ENCODE measurements at regions not wholly inside any gene's neighbourhood (a gene's known extent, or its start where the extent isn't known, plus 50 kb on each side); places are given as distances from the start of the nearest gene placed in this dataset.

DNA sequence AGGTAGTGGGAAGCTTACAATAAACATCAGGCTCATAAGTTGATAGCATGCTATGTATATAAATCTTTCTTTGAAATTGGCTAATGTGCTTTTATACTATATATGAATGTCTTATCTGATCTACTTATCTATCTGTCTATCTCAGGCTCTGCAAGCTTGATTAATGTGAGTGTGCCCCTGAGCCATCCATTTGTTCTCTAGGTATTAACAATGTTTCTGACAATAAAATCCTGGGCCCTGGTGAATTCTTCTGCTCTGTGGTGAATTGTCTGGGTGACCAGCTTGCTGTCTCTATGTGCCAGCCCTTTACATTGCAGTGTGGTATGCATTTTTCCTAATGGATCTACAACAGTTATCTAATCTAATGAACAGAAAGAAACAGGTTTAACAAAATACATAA lies 295.9 kb downstream of the HRH4 start:
- TF ChIP-seq, protein P1, sequence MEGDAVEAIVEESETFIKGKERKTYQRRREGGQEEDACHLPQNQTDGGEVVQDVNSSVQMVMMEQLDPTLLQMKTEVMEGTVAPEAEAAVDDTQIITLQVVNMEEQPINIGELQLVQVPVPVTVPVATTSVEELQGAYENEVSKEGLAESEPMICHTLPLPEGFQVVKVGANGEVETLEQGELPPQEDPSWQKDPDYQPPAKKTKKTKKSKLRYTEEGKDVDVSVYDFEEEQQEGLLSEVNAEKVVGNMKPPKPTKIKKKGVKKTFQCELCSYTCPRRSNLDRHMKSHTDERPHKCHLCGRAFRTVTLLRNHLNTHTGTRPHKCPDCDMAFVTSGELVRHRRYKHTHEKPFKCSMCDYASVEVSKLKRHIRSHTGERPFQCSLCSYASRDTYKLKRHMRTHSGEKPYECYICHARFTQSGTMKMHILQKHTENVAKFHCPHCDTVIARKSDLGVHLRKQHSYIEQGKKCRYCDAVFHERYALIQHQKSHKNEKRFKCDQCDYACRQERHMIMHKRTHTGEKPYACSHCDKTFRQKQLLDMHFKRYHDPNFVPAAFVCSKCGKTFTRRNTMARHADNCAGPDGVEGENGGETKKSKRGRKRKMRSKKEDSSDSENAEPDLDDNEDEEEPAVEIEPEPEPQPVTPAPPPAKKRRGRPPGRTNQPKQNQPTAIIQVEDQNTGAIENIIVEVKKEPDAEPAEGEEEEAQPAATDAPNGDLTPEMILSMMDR (IDR thresholded peaks at IDR 0.05) = no peak
- TF ChIP-seq EP300 (IDR thresholded peaks at IDR 0.05) (no peak), POLR2A (IDR thresholded peaks at IDR 0.05; ENCODE audit: low read depth) (no peak)
